Endothelial cell of umbilical vein (primary cell): ENCODE measurements at regions not wholly inside any gene's neighbourhood (a gene's known extent, or its start where the extent isn't known, plus 50 kb on each side); places are given as distances from the start of the nearest gene placed in this dataset.
"Not testable (repeated sequence)": the region's sequence is repeated elsewhere in the genome, so short reads cannot be mapped to it uniquely, and the experiment has no call there.

Experiments
- BruUV-seq: library from RNA; stranded (reverse); fragments of 400-500 nt; replicated peaks from 2 replicates; lab custom pipeline; 2021; lab: Mats Ljungman, UMichigan
- CTCF ChIA-PET: fragments of 300-600, 350-600 bp; sonication (Branson Sonifier 250); formaldehyde crosslinking; loops from one replicate; lab custom pipeline; 2021; ENCODE audit warnings: antibody characterized with exemption, inconsistent platforms; lab: Charles Lee
- POLR2A ChIA-PET: fragments of 300-600, 350-600 bp; sonication (Branson Sonifier 250); formaldehyde crosslinking; loops from one replicate; lab custom pipeline; 2021; ENCODE audit warnings: antibody characterized with exemption, inconsistent platforms; lab: Charles Lee
- DNase-seq: peaks from one replicate; pipeline ENCODE4 v3.0.0-alpha.2; 2011; ENCODE audit warnings: low read depth, low spot score
- FAIRE-seq: peaks from 2 replicates; lab custom pipeline; 2011; peaks lifted over from hg19 to GRCh38; lab: Jason Lieb, UNC
- H2AFZ ChIP-seq: 2 replicates; pipeline ENCODE4 v1.6.0; 2012; ENCODE audit warnings: low read depth, low read length, control low read depth, inconsistent platforms
- H3K27ac ChIP-seq: 2 replicates; pipeline ENCODE4 v1.5.1; 2011; ENCODE audit warnings: low read depth, mild to moderate bottlenecking, control low read depth, low read length, moderate library complexity; ENCODE audit not compliant: insufficient read depth
- H3K27me3 ChIP-seq, 2 experiments: 2 replicates each; pipeline versions ENCODE4 v1.6.0 to v1.6.1; 2011; ENCODE audit warnings: low read length in 2 of 2, mixed read lengths in 1 of 2; ENCODE audit not compliant: control insufficient read depth in 2 of 2, insufficient read depth in 2 of 2
- H3K36me3 ChIP-seq, 2 experiments: 2 replicates in 1 of 2; 3 replicates in 1 of 2; pipeline ENCODE4 v1.5.1; 2011; ENCODE audit warnings: low read length in 2 of 2, mild to moderate bottlenecking in 1 of 2, moderate library complexity in 1 of 2; ENCODE audit not compliant: control insufficient read depth in 2 of 2, insufficient read depth in 2 of 2; ENCODE audit errors: extremely low read depth in 1 of 2
- H3K4me1 ChIP-seq: 3 replicates; pipeline ENCODE4 v1.5.1; 2011; ENCODE audit warnings: mild to moderate bottlenecking, low read length; ENCODE audit not compliant: control insufficient read depth, insufficient read depth; ENCODE audit errors: extremely low read depth
- H3K4me2 ChIP-seq: 2 replicates; pipeline ENCODE4 v1.6.1; 2011; ENCODE audit warnings: low read length, control low read depth, mixed read lengths; ENCODE audit not compliant: insufficient read depth
- H3K4me3 ChIP-seq, 3 experiments: fragments of 200-600 bp in 1 of 3; sonication (generic), shearing (Covaris generic) in 1 of 3; replicated peaks in 1 of 3; 2 replicates each; pipeline ENCODE4 v1.5.1; 2011 to 2016; ENCODE audit warnings: control low read depth in 3 of 3, low read length in 3 of 3, mild to moderate bottlenecking in 2 of 3, inconsistent platforms in 1 of 3, low read depth in 1 of 3, moderate library complexity in 1 of 3; ENCODE audit not compliant: insufficient read depth in 1 of 3
- H3K79me2 ChIP-seq: 2 replicates; pipeline ENCODE4 v1.6.0; 2012; ENCODE audit warnings: low read length, inconsistent platforms; ENCODE audit not compliant: control insufficient read depth, insufficient read depth
- H3K9ac ChIP-seq: replicated peaks from 2 replicates; pipeline ENCODE3; 2011; ENCODE audit warnings: low read length, control low read depth; ENCODE audit not compliant: insufficient read depth; ENCODE audit errors: extremely low read depth
- H3K9me1 ChIP-seq: replicated peaks from 3 replicates; pipeline ENCODE4 v1.6.0; 2011; ENCODE audit warnings: mild to moderate bottlenecking, low read length; ENCODE audit not compliant: control insufficient read depth, insufficient read depth; ENCODE audit errors: extremely low read depth
- H3K9me3 ChIP-seq: replicated peaks from 2 replicates; pipeline ENCODE4 v1.5.1; 2012; ENCODE audit warnings: low read length, inconsistent platforms; ENCODE audit not compliant: control insufficient read depth, insufficient read depth
- H4K20me1 ChIP-seq: replicated peaks from 2 replicates; pipeline ENCODE3; 2011; ENCODE audit warnings: mild to moderate bottlenecking, low read length; ENCODE audit not compliant: control insufficient read depth, insufficient read depth; ENCODE audit errors: extremely low read depth
- CTCF ChIP-seq, 2 donors: IDR thresholded peaks; 1 replicate in 1 of 2; 2 replicates in 1 of 2; pipeline ENCODE4 v1.5.1; 2011; ENCODE audit warnings: low read length in 2 of 2, mild to moderate bottlenecking in 2 of 2, moderate library complexity in 2 of 2, control low read depth in 1 of 2, inconsistent platforms in 1 of 2, low read depth in 1 of 2; ENCODE audit not compliant: insufficient read depth in 1 of 2; ENCODE audit errors: extremely low read depth in 1 of 2
- EZH2 ChIP-seq: IDR thresholded peaks from 2 replicates; pipeline ENCODE4 v1.6.1; 2012; ENCODE audit warnings: borderline replicate concordance, low read depth, mild to moderate bottlenecking, moderate library complexity, low read length, inconsistent platforms; ENCODE audit not compliant: severe bottlenecking
- FOS ChIP-seq: IDR thresholded peaks from 2 replicates; pipeline ENCODE4 v1.6.1; 2011; ENCODE audit warnings: mild to moderate bottlenecking, low read length, moderate library complexity, borderline replicate concordance; ENCODE audit not compliant: insufficient read depth
- JUN ChIP-seq: IDR thresholded peaks from 2 replicates; pipeline ENCODE4 v1.6.1; 2011; ENCODE audit warnings: borderline replicate concordance, low read depth; ENCODE audit not compliant: insufficient read length, insufficient read depth
- MAX ChIP-seq: IDR thresholded peaks from 2 replicates; pipeline ENCODE4 v1.6.1; 2011; ENCODE audit not compliant: insufficient read depth, insufficient read length
- MYC ChIP-seq: IDR thresholded peaks from one replicate; pipeline ENCODE4 v1.6.1; 2011; ENCODE audit warnings: mild to moderate bottlenecking, low read depth, low read length
- POLR2A ChIP-seq: IDR thresholded peaks from 2 replicates; pipeline ENCODE4 v1.6.1; 2012; ENCODE audit warnings: low read depth, mild to moderate bottlenecking, control low read depth, low read length
- POLR2AphosphoS5 ChIP-seq: IDR thresholded peaks from 2 replicates; pipeline ENCODE4 v1.6.1; 2012; ENCODE audit warnings: low read depth, mild to moderate bottlenecking, control low read depth, low read length, moderate library complexity; ENCODE audit not compliant: insufficient read depth
- dilution Hi-C: fragments of 300-500 bp; cut with MboI; formaldehyde crosslinking; loops from one replicate; pipeline ENCODE4 v1.15.0; 2019; ENCODE audit warnings: low sequenced_read_pairs; ENCODE audit not compliant: extremely low pct_ligation_motif_present
- intact Hi-C: fragments of 100-400 bp; cut with micrococcal nuclease; formaldehyde crosslinking; loops from one replicate; pipeline ENCODE4 v1.10.0; 2022

GRCh38 chr13:80157261-80157932 is 183.5 kb downstream of the SPRY2 start:
- Histone ChIP-seq H3K36me3 (no peaks in the 10 kb centered on the region), H3K79me2 (no peaks in the 10 kb centered on the region), H3K9ac (no peak overlapping the region), H3K9me1 (no peaks in the 10 kb centered on the region), H3K9me3 (no peaks in the 10 kb centered on the region), H3K4me3 (no peak overlapping the region), H2AFZ (no peak overlapping the region), H3K27me3 (no peaks in the 10 kb centered on the region), H3K4me1 (no peaks in the 10 kb centered on the region), H4K20me1 (no peaks in the 10 kb centered on the region), H3K27ac (no peak overlapping the region), H3K4me2 (no peak overlapping the region)
- ChIA-PET POLR2A (no interaction called here), CTCF (no interaction called here)
- BruUV-seq = no TSS peak
- intact Hi-C loops = no loop called here
- dilution Hi-C loops = no loop called here
- DNase-seq = no peak
- TF ChIP-seq POLR2AphosphoS5 = no peak
- TF ChIP-seq EZH2 = no peak
- TF ChIP-seq POLR2A = no peak
- no peak for TF ChIP-seq MAX
- TF ChIP-seq CTCF (IDR thresholded peaks at IDR 0.05; ENCODE audit: extremely low read depth in 1 of 2, insufficient read depth in 1 of 2, low read depth in 1 of 2, low read length in 2 of 2) = no peak
- TF ChIP-seq FOS = no peak
- no peak for TF ChIP-seq JUN
- TF ChIP-seq MYC = no peak
- no peak for FAIRE-seq

- FAIRE-seq, H3K27ac ChIP-seq, H3K79me2 ChIP-seq, H3K36me3 ChIP-seq, POLR2A ChIA-PET, DNase-seq, H3K27me3 ChIP-seq, H3K4me2 ChIP-seq, H3K4me1 ChIP-seq, BruUV-seq, dilution Hi-C loops, H3K9me1 ChIP-seq, intact Hi-C loops, H3K9me3 ChIP-seq, H4K20me1 ChIP-seq, H2AFZ ChIP-seq, CTCF ChIA-PET, H3K4me3 ChIP-seq, H3K9ac ChIP-seq: not testable (repeated sequence)
Measured at GRCh38 chr13:80152142-80152541, 188.8 kb downstream of the SPRY2 start.
